ENCODE measurements at regions not wholly inside any gene's neighbourhood (a gene's known extent, or its start where the extent isn't known, plus 50 kb on each side); places are given as distances from the start of the nearest gene placed in this dataset.

DNA sequence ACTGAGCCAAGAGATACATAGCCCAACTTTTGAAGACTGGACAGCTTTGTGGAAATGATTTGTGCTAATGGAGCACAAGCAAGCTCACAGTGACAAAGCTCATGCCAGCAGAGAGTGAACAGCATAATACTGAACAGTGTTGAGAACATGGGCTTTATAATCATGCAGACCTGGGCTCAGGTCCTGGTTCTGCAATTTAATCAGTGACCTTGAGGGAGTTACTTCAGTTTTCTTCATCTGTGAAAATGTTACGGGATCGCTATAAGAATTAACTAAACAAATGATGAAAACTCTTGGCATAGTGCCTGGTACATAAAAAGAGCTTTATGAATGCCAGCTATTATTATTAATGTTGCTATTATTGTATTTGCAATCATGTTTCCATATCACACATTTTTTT is 690.5 kb upstream of the LRRN3 start:
- no peak overlapping the region for H2AFZ ChIP-seq (replicated peaks)
- H3K9ac ChIP-seq, result no peak overlapping the region
- no peaks in the 10 kb centered on the region for H3K36me3 Mint-ChIP-seq
- H3K79me2 ChIP-seq (ENCODE audit: low read depth), result no peaks in the 10 kb centered on the region
- no peak overlapping the region for H3K4me3 Mint-ChIP-seq
- H3K9me3 ChIP-seq (ENCODE audit: low read depth), result no peaks in the 10 kb centered on the region
- H3K27me3 Mint-ChIP-seq (ENCODE audit: insufficient read depth, low read depth), result peaks cover 2% of the 10 kb centered on the region
- H3K27ac ChIP-seq, result no peak overlapping the region
- no peak for DNase-seq (ENCODE audit: low spot score)
- no peaks in the 10 kb centered on the region for H3F3A ChIP-seq (ENCODE audit: low read depth)
- H3K4me3 ChIP-seq, result no peak overlapping the region
- H3K4me1 Mint-ChIP-seq, result peaks cover 10% of the 10 kb centered on the region
- no peaks in the 10 kb centered on the region for H3K9me3 Mint-ChIP-seq
- no peaks in the 10 kb centered on the region for H3K27me3 ChIP-seq
- H3K36me3 ChIP-seq, result no peaks in the 10 kb centered on the region
- TF ChIP-seq EZH2 (IDR thresholded peaks at IDR 0.05) (no peak), EZH2phosphoT487 (IDR thresholded peaks at IDR 0.05) (no peak)
- TF ChIP-seq, protein P1, sequence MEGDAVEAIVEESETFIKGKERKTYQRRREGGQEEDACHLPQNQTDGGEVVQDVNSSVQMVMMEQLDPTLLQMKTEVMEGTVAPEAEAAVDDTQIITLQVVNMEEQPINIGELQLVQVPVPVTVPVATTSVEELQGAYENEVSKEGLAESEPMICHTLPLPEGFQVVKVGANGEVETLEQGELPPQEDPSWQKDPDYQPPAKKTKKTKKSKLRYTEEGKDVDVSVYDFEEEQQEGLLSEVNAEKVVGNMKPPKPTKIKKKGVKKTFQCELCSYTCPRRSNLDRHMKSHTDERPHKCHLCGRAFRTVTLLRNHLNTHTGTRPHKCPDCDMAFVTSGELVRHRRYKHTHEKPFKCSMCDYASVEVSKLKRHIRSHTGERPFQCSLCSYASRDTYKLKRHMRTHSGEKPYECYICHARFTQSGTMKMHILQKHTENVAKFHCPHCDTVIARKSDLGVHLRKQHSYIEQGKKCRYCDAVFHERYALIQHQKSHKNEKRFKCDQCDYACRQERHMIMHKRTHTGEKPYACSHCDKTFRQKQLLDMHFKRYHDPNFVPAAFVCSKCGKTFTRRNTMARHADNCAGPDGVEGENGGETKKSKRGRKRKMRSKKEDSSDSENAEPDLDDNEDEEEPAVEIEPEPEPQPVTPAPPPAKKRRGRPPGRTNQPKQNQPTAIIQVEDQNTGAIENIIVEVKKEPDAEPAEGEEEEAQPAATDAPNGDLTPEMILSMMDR (IDR thresholded peaks at IDR 0.05), result no peak
- H3K4me1 ChIP-seq, result no peaks in the 10 kb centered on the region
- no peaks in the 10 kb centered on the region for H4K20me1 ChIP-seq (ENCODE audit: low read depth)
- H3K27ac Mint-ChIP-seq, result no peak overlapping the region
- H3K4me2 ChIP-seq, result no peak overlapping the region

DNA sequence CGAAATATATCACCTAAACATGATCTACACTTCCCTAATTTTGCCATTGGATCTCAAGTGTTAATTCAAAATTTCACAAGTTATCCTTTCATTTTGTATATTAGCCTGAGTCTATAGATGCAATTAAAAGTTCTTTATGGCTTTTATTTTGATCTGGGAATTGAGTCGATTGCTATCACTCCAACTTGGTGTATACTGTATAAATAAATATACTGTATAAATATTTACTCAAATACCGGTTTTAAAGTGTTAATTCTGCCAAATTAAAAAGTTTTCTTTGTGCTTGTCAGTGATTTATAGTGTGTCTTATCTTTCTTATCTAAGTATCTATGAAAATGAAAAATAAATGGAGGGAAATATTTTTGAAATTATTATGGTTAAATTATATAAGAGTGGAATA is 683.7 kb upstream of the LRRN3 start:
- Mint-ChIP-seq H3K27ac (no peak overlapping the region), H3K4me1 (no peaks in the 10 kb centered on the region), H3K9me3 (peaks cover 2% of the 10 kb centered on the region), H3K4me3 (no peak overlapping the region), H3K27me3 (ENCODE audit: insufficient read depth, low read depth) (peaks cover 2% of the 10 kb centered on the region), H3K36me3 (no peaks in the 10 kb centered on the region)
- no peak for DNase-seq (ENCODE audit: low spot score)
- Histone ChIP-seq H4K20me1 (ENCODE audit: low read depth) (no peaks in the 10 kb centered on the region), H3K27ac (no peak overlapping the region), H2AFZ (replicated peaks) (no peak overlapping the region), H3K4me1 (no peaks in the 10 kb centered on the region), H3K4me3 (no peak overlapping the region), H3K36me3 (no peaks in the 10 kb centered on the region), H3F3A (ENCODE audit: low read depth) (no peaks in the 10 kb centered on the region), H3K9ac (no peak overlapping the region), H3K9me3 (ENCODE audit: low read depth) (no peaks in the 10 kb centered on the region), H3K4me2 (no peak overlapping the region), H3K79me2 (ENCODE audit: low read depth) (no peaks in the 10 kb centered on the region), H3K27me3 (no peaks in the 10 kb centered on the region)
- TF ChIP-seq, protein P1 (IDR thresholded peaks at IDR 0.05), result no peak
- TF ChIP-seq EZH2phosphoT487 (IDR thresholded peaks at IDR 0.05), result no peak

DNA sequence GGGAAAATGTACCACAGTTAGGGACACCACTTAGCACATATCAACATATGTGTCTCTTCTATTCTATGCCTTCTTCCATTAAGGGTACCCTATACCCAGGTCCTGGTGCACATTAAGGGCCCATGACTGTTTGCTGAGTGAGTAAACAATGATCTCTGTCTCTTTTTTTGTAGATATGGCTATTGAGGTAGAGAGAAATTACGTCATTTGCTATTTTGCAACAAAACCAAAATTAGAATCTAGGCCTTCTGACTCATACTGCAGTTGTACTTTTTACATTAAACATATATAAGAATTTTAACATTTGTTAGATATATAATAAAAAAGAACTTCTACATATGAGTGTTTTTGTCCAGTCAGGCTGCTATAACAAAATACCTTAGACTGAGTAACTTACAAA is 683.2 kb upstream of the LRRN3 start:
- H3K4me3 Mint-ChIP-seq, result no peak overlapping the region
- H3K27me3 ChIP-seq, result no peaks in the 10 kb centered on the region
- no peaks in the 10 kb centered on the region for H3K36me3 Mint-ChIP-seq
- no peaks in the 10 kb centered on the region for H3F3A ChIP-seq (ENCODE audit: low read depth)
- H3K4me1 ChIP-seq, result no peaks in the 10 kb centered on the region
- peaks cover 2% of the 10 kb centered on the region for H3K9me3 Mint-ChIP-seq
- no peaks in the 10 kb centered on the region for H3K9me3 ChIP-seq (ENCODE audit: low read depth)
- H3K9ac ChIP-seq, result no peak overlapping the region
- no peak for DNase-seq (ENCODE audit: low spot score)
- no peaks in the 10 kb centered on the region for H4K20me1 ChIP-seq (ENCODE audit: low read depth)
- no peaks in the 10 kb centered on the region for H3K79me2 ChIP-seq (ENCODE audit: low read depth)
- H3K4me2 ChIP-seq, result no peak overlapping the region
- no peak overlapping the region for H3K27ac Mint-ChIP-seq
- no peaks in the 10 kb centered on the region for H3K4me1 Mint-ChIP-seq
- peaks cover 2% of the 10 kb centered on the region for H3K27me3 Mint-ChIP-seq (ENCODE audit: insufficient read depth, low read depth)
- no peak overlapping the region for H3K4me3 ChIP-seq
- TF ChIP-seq, protein P1 (IDR thresholded peaks at IDR 0.05), result no peak
- TF ChIP-seq EZH2phosphoT487 (IDR thresholded peaks at IDR 0.05), result no peak
- no peak for TF ChIP-seq EZH2 (IDR thresholded peaks at IDR 0.05)
- no peaks in the 10 kb centered on the region for H3K36me3 ChIP-seq
- H2AFZ ChIP-seq (replicated peaks), result no peak overlapping the region
- H3K27ac ChIP-seq, result no peak overlapping the region

DNA sequence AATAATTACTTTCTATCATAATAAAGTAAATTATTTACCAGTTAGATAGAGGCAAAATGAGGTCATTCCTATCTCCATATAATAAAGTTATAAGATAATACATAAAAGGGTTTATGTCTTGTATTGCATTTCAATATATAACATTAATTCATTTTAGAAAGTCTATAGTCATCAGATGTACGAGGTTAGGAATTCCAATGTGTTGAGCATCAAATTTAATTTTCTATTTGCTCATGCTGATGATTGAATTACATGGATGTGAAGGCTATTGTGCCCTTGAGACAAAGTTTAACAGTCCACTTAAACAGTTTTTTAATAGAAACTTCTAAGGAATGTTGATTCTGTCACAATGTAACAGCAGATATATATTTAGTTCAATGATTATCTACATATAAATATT is 678.3 kb upstream of the LRRN3 start:
- no peaks in the 10 kb centered on the region for H3F3A ChIP-seq (ENCODE audit: low read depth)
- DNase-seq (ENCODE audit: low spot score), result no peak
- H3K27me3 ChIP-seq, result no peaks in the 10 kb centered on the region
- no peak overlapping the region for H3K27ac ChIP-seq
- H3K79me2 ChIP-seq (ENCODE audit: low read depth), result no peaks in the 10 kb centered on the region
- H3K4me3 ChIP-seq, result no peak overlapping the region
- H3K9me3 Mint-ChIP-seq, result peaks cover 2% of the 10 kb centered on the region
- H2AFZ ChIP-seq (replicated peaks), result no peak overlapping the region
- H3K4me1 Mint-ChIP-seq, result peaks cover 4% of the 10 kb centered on the region
- no peaks in the 10 kb centered on the region for H4K20me1 ChIP-seq (ENCODE audit: low read depth)
- no peak overlapping the region for H3K4me3 Mint-ChIP-seq
- no peaks in the 10 kb centered on the region for H3K36me3 Mint-ChIP-seq
- no peak overlapping the region for H3K27ac Mint-ChIP-seq
- H3K9ac ChIP-seq, result no peak overlapping the region
- no peaks in the 10 kb centered on the region for H3K36me3 ChIP-seq
- no peak overlapping the region for H3K4me2 ChIP-seq
- TF ChIP-seq, protein P1 (IDR thresholded peaks at IDR 0.05), result no peak
- no peak for TF ChIP-seq EZH2phosphoT487 (IDR thresholded peaks at IDR 0.05)
- TF ChIP-seq EZH2 (IDR thresholded peaks at IDR 0.05), result no peak
- H3K27me3 Mint-ChIP-seq (ENCODE audit: insufficient read depth, low read depth), result peaks cover 2% of the 10 kb centered on the region
- no peaks in the 10 kb centered on the region for H3K9me3 ChIP-seq (ENCODE audit: low read depth)
- H3K4me1 ChIP-seq, result no peaks in the 10 kb centered on the region

All from neural progenitor cell (in vitro differentiated cells).